Kidney epithelial cell (primary cell): ENCODE measurements at regions not wholly inside any gene's neighbourhood (a gene's known extent, or its start where the extent isn't known, plus 50 kb on each side); places are given as distances from the start of the nearest gene placed in this dataset.

Experiments used
- DNase-seq: peaks from one replicate; pipeline ENCODE4 v3.0.0-alpha.2; 2010; ENCODE audit warnings: low read depth
- H3K27me3 ChIP-seq: 2 replicates; pipeline ENCODE4 v1.6.0; 2011; ENCODE audit warnings: low read length; ENCODE audit not compliant: control insufficient read depth, insufficient read depth
- H3K36me3 ChIP-seq: 2 replicates; pipeline ENCODE4 v1.5.1; 2011; ENCODE audit warnings: low read length; ENCODE audit not compliant: control insufficient read depth, insufficient read depth
- H3K4me3 ChIP-seq: 2 replicates; pipeline ENCODE4 v1.5.1; 2011; ENCODE audit warnings: low read depth, mild to moderate bottlenecking, control low read depth, low read length
- CTCF ChIP-seq: IDR thresholded peaks from 2 replicates; pipeline ENCODE4 v1.5.1; 2011; ENCODE audit warnings: mild to moderate bottlenecking, moderate library complexity, low read length, control low read depth, inconsistent platforms; ENCODE audit not compliant: insufficient read depth, poor library complexity, severe bottlenecking

GRCh38 chr7:156516791-156517378 is 123.7 kb upstream of the RNF32 start:
- Histone ChIP-seq H3K27me3 (no peaks in the 10 kb centered on the region), H3K4me3 (no peak overlapping the region), H3K36me3 (no peaks in the 10 kb centered on the region)
- TF ChIP-seq CTCF = no peak
- DNase-seq = no peak

- TF ChIP-seq CTCF = no peak
- H3K36me3 ChIP-seq = no peaks in the 10 kb centered on the region
- no peak for DNase-seq
- H3K4me3 ChIP-seq = no peak overlapping the region
- no peaks in the 10 kb centered on the region for H3K27me3 ChIP-seq
Measured at GRCh38 chr7:156515911-156516790, 124.4 kb upstream of the RNF32 start.

- Histone ChIP-seq H3K4me3 (no peak overlapping the region), H3K36me3 (no peaks in the 10 kb centered on the region), H3K27me3 (no peaks in the 10 kb centered on the region)
- TF ChIP-seq CTCF = no peak
- no peak for DNase-seq
Measured at GRCh38 chr7:156514851-156515250, 125.7 kb upstream of the RNF32 start.

- DNase-seq = no peak
- TF ChIP-seq CTCF = no peak
- Histone ChIP-seq H3K36me3 (no peaks in the 10 kb centered on the region), H3K4me3 (no peak overlapping the region), H3K27me3 (no peaks in the 10 kb centered on the region)
Measured at GRCh38 chr7:156511426-156511825, 129.1 kb upstream of the RNF32 start.

GRCh38 chr7:156510966-156511365 is 129.6 kb upstream of the RNF32 start:
- TF ChIP-seq CTCF = no peak
- Histone ChIP-seq H3K4me3 (no peak overlapping the region), H3K36me3 (no peaks in the 10 kb centered on the region), H3K27me3 (no peaks in the 10 kb centered on the region)
- DNase-seq = no peak
